Neuronal stem cell (in vitro differentiated cells): ENCODE measurements at regions not wholly inside any gene's neighbourhood (a gene's known extent, or its start where the extent isn't known, plus 50 kb on each side); places are given as distances from the start of the nearest gene placed in this dataset.

ENCODE experiments used
- DNase-seq: peaks from one replicate; pipeline ENCODE4 v3.0.0-alpha.2; 2013; ENCODE audit warnings: low spot score
- H2AFZ ChIP-seq: one replicate; pipeline ENCODE4 v1.6.1; 2013; ENCODE audit warnings: mild to moderate bottlenecking, low read length, inconsistent platforms
- H2AK5ac ChIP-seq: 2 replicates; pipeline ENCODE4 v1.6.1; 2013; ENCODE audit warnings: low read depth, mild to moderate bottlenecking, inconsistent platforms, low read length, moderate library complexity, mixed read lengths
- H2BK120ac ChIP-seq: 2 replicates; pipeline ENCODE4 v1.6.1; 2013; ENCODE audit warnings: low read depth, mild to moderate bottlenecking, inconsistent platforms, low read length, moderate library complexity, mixed read lengths
- H2BK12ac ChIP-seq: one replicate; pipeline ENCODE4 v1.6.1; 2013; ENCODE audit warnings: low read length, inconsistent platforms
- H2BK15ac ChIP-seq: 2 replicates; pipeline ENCODE4 v1.6.1; 2013; ENCODE audit warnings: mild to moderate bottlenecking, low read length, inconsistent platforms, mixed read lengths
- H2BK5ac ChIP-seq: one replicate; pipeline ENCODE4 v1.6.1; 2013; ENCODE audit warnings: inconsistent platforms, mild to moderate bottlenecking, low read length, moderate library complexity
- H3K14ac ChIP-seq: one replicate; pipeline ENCODE4 v1.6.1; 2013; ENCODE audit warnings: low read length, inconsistent platforms
- H3K18ac ChIP-seq: 2 replicates; pipeline ENCODE4 v1.6.1; 2013; ENCODE audit warnings: low read length, inconsistent platforms
- H3K23ac ChIP-seq: 2 replicates; pipeline ENCODE4 v1.6.1; 2013; ENCODE audit warnings: low read depth, mild to moderate bottlenecking, mixed read lengths, low read length, inconsistent platforms; ENCODE audit not compliant: poor library complexity
- H3K27ac ChIP-seq: replicated peaks from 3 replicates; pipeline ENCODE4 v1.5.1; 2013; ENCODE audit warnings: low read length, inconsistent platforms
- H3K27me3 ChIP-seq, 3 experiments: 2 replicates each; pipeline ENCODE4 v1.6.1; 2013; ENCODE audit warnings: low read length in 3 of 3, mild to moderate bottlenecking in 2 of 3, inconsistent platforms in 1 of 3, low read depth in 1 of 3, mixed read lengths in 1 of 3, moderate library complexity in 1 of 3; ENCODE audit not compliant: control insufficient read depth in 3 of 3, insufficient read depth in 3 of 3
- H3K36me3 ChIP-seq, 2 donors: replicated peaks in 1 of 2; 2 replicates each; pipeline ENCODE4 v1.6.1; 2013; ENCODE audit warnings: low read length in 2 of 2; ENCODE audit not compliant: control insufficient read depth in 2 of 2, insufficient read depth in 2 of 2
- H3K4ac ChIP-seq: 2 replicates; pipeline ENCODE4 v1.6.1; 2013; ENCODE audit warnings: inconsistent platforms, mild to moderate bottlenecking, low read length, moderate library complexity
- H3K4me1 ChIP-seq, 2 donors: 1 replicate in 1 of 2; 2 replicates in 1 of 2; pipeline ENCODE4 v1.6.1; 2013; ENCODE audit warnings: low read length in 2 of 2, low read depth in 1 of 2; ENCODE audit not compliant: control insufficient read depth in 2 of 2, insufficient read depth in 1 of 2
- H3K4me2 ChIP-seq: one replicate; pipeline ENCODE4 v1.6.1; 2013; ENCODE audit warnings: mild to moderate bottlenecking, low read length, inconsistent platforms; ENCODE audit not compliant: insufficient read depth, poor library complexity, severe bottlenecking
- H3K4me3 ChIP-seq, 2 donors: 2 replicates each; pipeline ENCODE4 v1.5.1; 2013; ENCODE audit warnings: low read length in 2 of 2, mild to moderate bottlenecking in 2 of 2, inconsistent platforms in 1 of 2, moderate library complexity in 1 of 2
- H3K79me1 ChIP-seq: one replicate; pipeline ENCODE4 v1.6.1; 2013; ENCODE audit warnings: low read depth, mild to moderate bottlenecking, inconsistent platforms, low read length, moderate library complexity
- H3K9ac ChIP-seq: one replicate; pipeline ENCODE4 v1.6.1; 2013; ENCODE audit warnings: mild to moderate bottlenecking, low read depth, low read length, inconsistent platforms; ENCODE audit not compliant: poor library complexity
- H3K9me3 ChIP-seq, 2 donors: replicated peaks in 1 of 2; 2 replicates each; pipeline versions ENCODE3 to v1.6.1; 2013; ENCODE audit warnings: low read length in 2 of 2, mild to moderate bottlenecking in 2 of 2, inconsistent platforms in 1 of 2, low read depth in 1 of 2, mixed read lengths in 1 of 2, moderate library complexity in 1 of 2; ENCODE audit not compliant: control insufficient read depth in 2 of 2, insufficient read depth in 1 of 2
- H4K8ac ChIP-seq: one replicate; pipeline ENCODE4 v1.6.1; 2013; ENCODE audit warnings: low read depth, mild to moderate bottlenecking, inconsistent platforms, low read length, moderate library complexity
- H4K91ac ChIP-seq: one replicate; pipeline ENCODE4 v1.6.1; 2013; ENCODE audit warnings: low read length, low read depth, mild to moderate bottlenecking, inconsistent platforms; ENCODE audit not compliant: poor library complexity
- WGBS, 2 donors: extraction: QIAGEN DNeasy Blood & Tissue Kit; methylation state at CpG; one replicate each; pipeline ENCODE4 v1.1.7; 2013; ENCODE audit warnings: missing lambda C conversion rate in 2 of 2, mixed read lengths in 1 of 2; ENCODE audit not compliant: insufficient read length in 2 of 2, insufficient replicate concordance in 1 of 2; ENCODE audit errors: extremely low coverage in 2 of 2; 5-methylcytosine and 5-hydroxymethylcytosine counted together

- Histone ChIP-seq H2BK12ac (no peak overlapping the region), H3K4me2 (no peak overlapping the region), H3K79me1 (no peaks in the 10 kb centered on the region), H2AFZ (peak overlapping the region; percentile 31), H3K9me3 (no peaks in the 10 kb centered on the region), H4K8ac (no peak overlapping the region), H4K91ac (no peak overlapping the region), H2AK5ac (no peak overlapping the region), H3K18ac (no peak overlapping the region), H2BK5ac (no peak overlapping the region), H3K4ac (no peak overlapping the region), H3K14ac (no peak overlapping the region), H3K9ac (no peak overlapping the region), H2BK120ac (no peak overlapping the region), H2BK15ac (no peak overlapping the region), H3K4me3 (no peak overlapping the region), H3K36me3 (no peaks in the 10 kb centered on the region), H3K27ac (peak overlapping the region; percentile 8), H3K27me3 (no peaks in the 10 kb centered on the region), H3K23ac (no peak overlapping the region), H3K4me1 (peaks cover 0 to 3% of the 10 kb centered on the region in 2 donors)
- DNase-seq = no peak
- WGBS, 2 donors = no CpG with 5 or more reads among the region's 3 CpGs
Observed at GRCh38 chr7:77479536-77480088, 57.5 kb upstream of the PTPN12 start.

DNA sequence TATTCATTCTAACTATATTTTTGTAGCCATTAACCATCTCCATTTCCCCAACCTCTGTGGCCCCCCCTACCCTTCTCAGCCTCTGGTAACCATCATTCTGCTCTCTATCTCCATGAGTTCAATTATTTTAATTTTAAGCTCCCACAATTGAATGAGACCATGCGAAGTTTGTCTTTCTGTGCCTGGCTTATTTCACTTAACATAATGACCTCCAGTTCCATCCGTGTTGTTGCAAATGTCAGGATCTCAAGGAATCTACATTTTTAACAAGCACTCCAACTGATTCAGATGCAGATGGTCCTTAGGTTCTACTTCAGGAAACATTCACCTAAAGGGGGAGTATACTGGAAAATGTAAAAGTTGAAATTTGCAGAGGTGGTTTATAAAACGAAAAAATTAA lies 60.2 kb upstream of the PTPN12 start:
- no peak overlapping the region for H3K14ac ChIP-seq
- H2AFZ ChIP-seq = no peak overlapping the region
- H4K8ac ChIP-seq = no peak overlapping the region
- H3K18ac ChIP-seq = no peak overlapping the region
- H2AK5ac ChIP-seq = no peak overlapping the region
- H3K4me1 ChIP-seq = peaks cover 0 to 3% of the 10 kb centered on the region in 2 donors
- H2BK120ac ChIP-seq = no peak overlapping the region
- no peak overlapping the region for H3K27ac ChIP-seq
- H3K4ac ChIP-seq = no peak overlapping the region
- no peak overlapping the region for H2BK5ac ChIP-seq
- no peak overlapping the region for H2BK12ac ChIP-seq
- H3K9ac ChIP-seq = no peak overlapping the region
- H3K27me3 ChIP-seq = no peaks in the 10 kb centered on the region
- H3K79me1 ChIP-seq = no peaks in the 10 kb centered on the region
- DNase-seq = no peak
- H3K4me3 ChIP-seq = no peak overlapping the region
- H3K4me2 ChIP-seq = no peak overlapping the region
- WGBS, 2 donors = no CpG with 5 or more reads among the region's 3 CpGs
- no peak overlapping the region for H3K23ac ChIP-seq
- no peaks in the 10 kb centered on the region for H3K9me3 ChIP-seq
- no peak overlapping the region for H2BK15ac ChIP-seq
- no peak overlapping the region for H4K91ac ChIP-seq
- no peaks in the 10 kb centered on the region for H3K36me3 ChIP-seq

GRCh38 chr7:77475181-77475580 lies 59.0 kb upstream of the GSAP start:
- Histone ChIP-seq H2BK12ac (no peak overlapping the region), H3K4me3 (no peak overlapping the region), H4K8ac (no peak overlapping the region), H4K91ac (no peak overlapping the region), H3K27me3 (no peaks in the 10 kb centered on the region), H3K79me1 (no peaks in the 10 kb centered on the region), H3K23ac (no peak overlapping the region), H3K27ac (no peak overlapping the region), H3K14ac (no peak overlapping the region), H3K4me1 (peaks cover 0 to 3% of the 10 kb centered on the region in 2 donors), H2BK120ac (no peak overlapping the region), H2BK5ac (no peak overlapping the region), H2AK5ac (no peak overlapping the region), H3K36me3 (no peaks in the 10 kb centered on the region), H2AFZ (no peak overlapping the region), H3K18ac (no peak overlapping the region), H3K9me3 (no peaks in the 10 kb centered on the region), H3K4ac (no peak overlapping the region), H3K9ac (no peak overlapping the region), H2BK15ac (no peak overlapping the region), H3K4me2 (no peak overlapping the region)
- DNase-seq = no peak

GRCh38 chr7:77474756-77475155 lies 58.6 kb upstream of the GSAP start:
- peaks cover 0 to 3% of the 10 kb centered on the region in 2 donors for H3K4me1 ChIP-seq
- no CpG with 5 or more reads among the region's 3 CpGs for WGBS, 2 donors

More at GRCh38 chr7:77474756-77475155, 58.6 kb upstream of the GSAP start:
- no peak overlapping the region for H2AFZ ChIP-seq
- no peak overlapping the region for H3K23ac ChIP-seq
- no peak overlapping the region for H2AK5ac ChIP-seq
- H3K14ac ChIP-seq = no peak overlapping the region
- no peak overlapping the region for H4K91ac ChIP-seq
- no peak overlapping the region for H2BK5ac ChIP-seq
- H2BK12ac ChIP-seq = no peak overlapping the region
- H2BK15ac ChIP-seq = no peak overlapping the region
- H3K27ac ChIP-seq = no peak overlapping the region
- no peak for DNase-seq
- H3K79me1 ChIP-seq = no peaks in the 10 kb centered on the region
- no peak overlapping the region for H3K4me2 ChIP-seq
- no peak overlapping the region for H4K8ac ChIP-seq
- H3K36me3 ChIP-seq = no peaks in the 10 kb centered on the region
- no peak overlapping the region for H3K18ac ChIP-seq
- no peak overlapping the region for H3K4ac ChIP-seq
- no peak overlapping the region for H3K9ac ChIP-seq
- no peak overlapping the region for H3K4me3 ChIP-seq
- no peak overlapping the region for H2BK120ac ChIP-seq
- no peaks in the 10 kb centered on the region for H3K9me3 ChIP-seq
- no peaks in the 10 kb centered on the region for H3K27me3 ChIP-seq
